ENCODE measurements at regions not wholly inside any gene's neighbourhood (a gene's known extent, or its start where the extent isn't known, plus 50 kb on each side); places are given as distances from the start of the nearest gene placed in this dataset.

- WGBS, 4 donors, result 84 to 91% (median 89%) methylated on average over 2 of the region's 2 CpGs
- H3K4me3 ChIP-seq, result no peak overlapping the region
- no peaks in the 10 kb centered on the region for H3K36me3 ChIP-seq
- DNase-seq, result no peak
- no peaks in the 10 kb centered on the region for H3K9me3 ChIP-seq
- intact Hi-C loops (cut with DNase I), result no loop called here
- ATAC-seq, result no peak
- no peaks in the 10 kb centered on the region for H3K4me1 ChIP-seq
- no peak overlapping the region for H3K27ac ChIP-seq
- TF ChIP-seq POLR2A (IDR thresholded peaks at IDR 0.05) (no peak), CTCF (IDR thresholded peaks at IDR 0.05) (no peak)
- H3K27me3 ChIP-seq, result no peaks in the 10 kb centered on the region
Measured at GRCh38 chr7:46633200-46633599, 712.1 kb upstream of the IGFBP3 start.

DNA sequence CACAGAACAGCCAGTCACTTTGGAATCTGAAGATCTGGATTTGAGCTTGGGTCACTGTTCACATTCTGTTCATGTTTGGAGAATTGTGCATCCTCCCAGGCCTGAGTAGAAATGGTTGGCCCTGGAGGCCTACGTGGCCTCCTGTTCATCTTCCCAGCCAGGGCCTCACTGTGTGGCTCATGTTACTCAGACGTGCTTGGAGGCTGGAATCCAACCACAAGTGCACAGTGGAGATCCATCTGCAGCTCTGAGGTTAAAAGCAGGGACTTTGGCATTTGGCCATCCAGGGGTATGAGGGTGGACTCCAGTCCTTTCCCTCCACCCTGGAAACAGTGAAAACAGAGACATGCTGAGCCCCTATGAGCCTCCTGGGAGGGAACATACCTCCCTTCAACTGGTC lies 709.0 kb upstream of the IGFBP3 start:
- no peaks in the 10 kb centered on the region for H3K9me3 ChIP-seq
- TF ChIP-seq POLR2A (IDR thresholded peaks at IDR 0.05) (no peak), CTCF (IDR thresholded peaks at IDR 0.05) (no peak)
- WGBS, 4 donors, result 65 to 81% (median 76%) methylated on average over 2 of the region's 2 CpGs
- no peaks in the 10 kb centered on the region for H3K36me3 ChIP-seq
- H3K4me3 ChIP-seq, result no peak overlapping the region
- ATAC-seq, result no peak
- no peak for DNase-seq
- H3K4me1 ChIP-seq, result no peaks in the 10 kb centered on the region
- no peak overlapping the region for H3K27ac ChIP-seq
- intact Hi-C loops (cut with DNase I), result no loop called here
- no peaks in the 10 kb centered on the region for H3K27me3 ChIP-seq

DNA sequence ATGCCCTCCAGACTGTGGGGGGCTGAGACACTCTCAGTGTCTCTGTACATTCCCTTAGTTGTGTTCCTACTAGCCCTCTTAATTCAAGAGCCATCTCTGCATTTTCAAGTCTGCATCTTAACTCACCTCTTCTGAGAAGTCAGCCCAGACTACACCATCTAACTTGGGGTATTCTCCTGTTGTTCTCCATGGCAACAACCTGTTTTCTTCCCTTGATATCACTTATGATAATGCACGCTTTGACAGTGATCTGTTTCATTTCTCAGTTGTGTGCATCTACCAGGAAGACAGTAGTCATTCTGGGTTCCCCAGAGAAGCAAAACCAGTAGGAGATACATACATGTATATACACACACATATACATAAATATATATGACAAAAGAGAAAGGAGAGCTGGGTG lies 707.3 kb upstream of the IGFBP3 start:
- intact Hi-C loops (cut with DNase I), result no loop called here
- TF ChIP-seq POLR2A (IDR thresholded peaks at IDR 0.05), result no peak
- WGBS, 4 donors, result 86 to 100% (median 90%) methylated on average over 1 of the region's 1 CpG

GRCh38 chr7:46626691-46627310 lies 705.7 kb upstream of the IGFBP3 start:
- no peaks in the 10 kb centered on the region for H3K4me1 ChIP-seq
- no peaks in the 10 kb centered on the region for H3K27me3 ChIP-seq
- no peak overlapping the region for H3K4me3 ChIP-seq
- intact Hi-C loops (cut with DNase I), result no loop called here
- H3K9me3 ChIP-seq, result no peaks in the 10 kb centered on the region
- no peaks in the 10 kb centered on the region for H3K36me3 ChIP-seq
- WGBS, 4 donors, result 87 to 89% (median 88%) methylated on average over 5 of the region's 5 CpGs
- no peak overlapping the region for H3K27ac ChIP-seq
- no peak for DNase-seq
- ATAC-seq, result no peak
- TF ChIP-seq POLR2A (IDR thresholded peaks at IDR 0.05), result no peak
- TF ChIP-seq CTCF (IDR thresholded peaks at IDR 0.05), result no peak

More for the DNA sequence above, 707.3 kb upstream of the IGFBP3 start:
- H3K27ac ChIP-seq, result no peak overlapping the region
- H3K36me3 ChIP-seq, result no peaks in the 10 kb centered on the region
- no peaks in the 10 kb centered on the region for H3K4me1 ChIP-seq
- H3K9me3 ChIP-seq, result no peaks in the 10 kb centered on the region
- ATAC-seq (no peak), DNase-seq (no peak)
- no peak overlapping the region for H3K4me3 ChIP-seq
- H3K27me3 ChIP-seq, result no peaks in the 10 kb centered on the region

GRCh38 chr7:46626261-46626660 lies 705.2 kb upstream of the IGFBP3 start:
- Histone ChIP-seq H3K4me1 (no peaks in the 10 kb centered on the region), H3K27me3 (no peaks in the 10 kb centered on the region), H3K27ac (no peak overlapping the region), H3K36me3 (no peaks in the 10 kb centered on the region), H3K9me3 (no peaks in the 10 kb centered on the region), H3K4me3 (no peak overlapping the region)
- WGBS, 4 donors, result 83 to 90% (median 86%) methylated on average over 4 of the region's 4 CpGs
- DNase-seq (no peak), ATAC-seq (no peak)
- no peak for TF ChIP-seq CTCF (IDR thresholded peaks at IDR 0.05)
- no peak for TF ChIP-seq POLR2A (IDR thresholded peaks at IDR 0.05)
- intact Hi-C loops (cut with DNase I), result no loop called here

Data from heart left ventricle (tissue), 16 donors.